ENCODE measurements at regions not wholly inside any gene's neighbourhood (a gene's known extent, or its start where the extent isn't known, plus 50 kb on each side); places are given as distances from the start of the nearest gene placed in this dataset.

- TF ChIP-seq, protein P1, sequence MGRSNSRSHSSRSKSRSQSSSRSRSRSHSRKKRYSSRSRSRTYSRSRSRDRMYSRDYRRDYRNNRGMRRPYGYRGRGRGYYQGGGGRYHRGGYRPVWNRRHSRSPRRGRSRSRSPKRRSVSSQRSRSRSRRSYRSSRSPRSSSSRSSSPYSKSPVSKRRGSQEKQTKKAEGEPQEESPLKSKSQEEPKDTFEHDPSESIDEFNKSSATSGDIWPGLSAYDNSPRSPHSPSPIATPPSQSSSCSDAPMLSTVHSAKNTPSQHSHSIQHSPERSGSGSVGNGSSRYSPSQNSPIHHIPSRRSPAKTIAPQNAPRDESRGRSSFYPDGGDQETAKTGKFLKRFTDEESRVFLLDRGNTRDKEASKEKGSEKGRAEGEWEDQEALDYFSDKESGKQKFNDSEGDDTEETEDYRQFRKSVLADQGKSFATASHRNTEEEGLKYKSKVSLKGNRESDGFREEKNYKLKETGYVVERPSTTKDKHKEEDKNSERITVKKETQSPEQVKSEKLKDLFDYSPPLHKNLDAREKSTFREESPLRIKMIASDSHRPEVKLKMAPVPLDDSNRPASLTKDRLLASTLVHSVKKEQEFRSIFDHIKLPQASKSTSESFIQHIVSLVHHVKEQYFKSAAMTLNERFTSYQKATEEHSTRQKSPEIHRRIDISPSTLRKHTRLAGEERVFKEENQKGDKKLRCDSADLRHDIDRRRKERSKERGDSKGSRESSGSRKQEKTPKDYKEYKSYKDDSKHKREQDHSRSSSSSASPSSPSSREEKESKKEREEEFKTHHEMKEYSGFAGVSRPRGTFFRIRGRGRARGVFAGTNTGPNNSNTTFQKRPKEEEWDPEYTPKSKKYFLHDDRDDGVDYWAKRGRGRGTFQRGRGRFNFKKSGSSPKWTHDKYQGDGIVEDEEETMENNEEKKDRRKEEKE (IDR thresholded peaks at IDR 0.05), result no peak
- TF ChIP-seq CREB1 (IDR thresholded peaks at IDR 0.05; ENCODE audit: low read depth), result no peak
- TF ChIP-seq TCF7 (IDR thresholded peaks at IDR 0.05; ENCODE audit: borderline replicate concordance), result no peak
- TF ChIP-seq MYB (IDR thresholded peaks at IDR 0.05; ENCODE audit: borderline replicate concordance, low read depth, low read length), result no peak
- no peak for TF ChIP-seq ZNF217 (IDR thresholded peaks at IDR 0.05)
These were observed 1303.4 kb downstream of the TECRL start (continued) for GRCh38 chr4:63105839-63106238.

DNA sequence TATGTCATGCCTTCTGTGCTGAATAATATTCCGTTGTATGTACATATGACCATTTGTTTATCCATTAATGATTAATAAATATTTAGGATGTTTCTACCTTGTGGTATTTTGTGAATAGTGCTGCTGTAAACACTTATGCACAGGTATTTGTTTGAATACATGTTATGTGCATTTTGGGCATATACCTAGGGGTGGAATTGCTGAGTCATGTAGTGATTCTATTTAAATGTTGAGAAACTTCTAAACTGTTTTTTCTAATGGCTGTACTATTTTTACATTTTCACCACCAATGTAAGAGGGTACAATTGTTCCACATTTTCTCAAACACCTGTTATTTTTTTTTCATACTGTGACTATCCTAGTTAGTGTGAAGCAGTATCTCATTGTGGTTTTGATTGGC, 1318.6 kb downstream of the TECRL start:
- no peaks in the 10 kb centered on the region for H3K9me3 ChIP-seq (replicated peaks; ENCODE audit: control insufficient read depth, insufficient read depth, low read length)
- no peak overlapping the region for H3K4me3 ChIP-seq
- H4K20me1 ChIP-seq (ENCODE audit: control insufficient read depth, insufficient read depth), result no peaks in the 10 kb centered on the region
- POLR2A ChIA-PET, result no interaction called here
- 6% methylated on average over 1 of the region's 1 CpG for WGBS (ENCODE audit: insufficient coverage, insufficient replicate concordance, low lambda C conversion rate, missing lambda C conversion rate)
- SMC1A ChIA-PET (ENCODE audit: uncharacterized antibody, unreplicated experiment), result no interaction called here
- H2AFZ ChIP-seq (ENCODE audit: control insufficient read depth, low read depth, low read length), result no peak overlapping the region
- no TSS peak for BruUV-seq (replicated peaks)
- H3K4me1 ChIP-seq (ENCODE audit: control insufficient read depth, insufficient read depth, low read length), result no peaks in the 10 kb centered on the region
- TF ChIP-seq NRF1 (conservative IDR thresholded peaks at IDR 0.05; ENCODE audit: low read depth, low read length) (no peak), ZNF217 (IDR thresholded peaks at IDR 0.05) (no peak), POU2F2 (IDR thresholded peaks at IDR 0.05; ENCODE audit: borderline replicate concordance, low read depth, low read length) (no peak), TBL1XR1 (IDR thresholded peaks at IDR 0.05; ENCODE audit: low read depth, low read length) (no peak), PRDM15 (CRISPR knock-in tag; IDR thresholded peaks at IDR 0.05) (no peak), FOS (IDR thresholded peaks at IDR 0.05; ENCODE audit: borderline replicate concordance, extremely low read depth, insufficient read length) (no peak), TARDBP (IDR thresholded peaks at IDR 0.05; ENCODE audit: borderline replicate concordance) (no peak), STAT1 (conservative IDR thresholded peaks at IDR 0.05) (no peak), CEBPB (IDR thresholded peaks at IDR 0.05; ENCODE audit: borderline replicate concordance in 1 of 2, low read depth in 2 of 2, low read length in 2 of 2) (no peak), POLR2A (IDR thresholded peaks at IDR 0.05; ENCODE audit: low read depth, low read length) (no peak), NFXL1 (IDR thresholded peaks at IDR 0.05; ENCODE audit: borderline replicate concordance) (no peak), YY1 (IDR thresholded peaks at IDR 0.05; ENCODE audit: low read depth, low read length) (no peak)
- TF ChIP-seq, protein P2, sequence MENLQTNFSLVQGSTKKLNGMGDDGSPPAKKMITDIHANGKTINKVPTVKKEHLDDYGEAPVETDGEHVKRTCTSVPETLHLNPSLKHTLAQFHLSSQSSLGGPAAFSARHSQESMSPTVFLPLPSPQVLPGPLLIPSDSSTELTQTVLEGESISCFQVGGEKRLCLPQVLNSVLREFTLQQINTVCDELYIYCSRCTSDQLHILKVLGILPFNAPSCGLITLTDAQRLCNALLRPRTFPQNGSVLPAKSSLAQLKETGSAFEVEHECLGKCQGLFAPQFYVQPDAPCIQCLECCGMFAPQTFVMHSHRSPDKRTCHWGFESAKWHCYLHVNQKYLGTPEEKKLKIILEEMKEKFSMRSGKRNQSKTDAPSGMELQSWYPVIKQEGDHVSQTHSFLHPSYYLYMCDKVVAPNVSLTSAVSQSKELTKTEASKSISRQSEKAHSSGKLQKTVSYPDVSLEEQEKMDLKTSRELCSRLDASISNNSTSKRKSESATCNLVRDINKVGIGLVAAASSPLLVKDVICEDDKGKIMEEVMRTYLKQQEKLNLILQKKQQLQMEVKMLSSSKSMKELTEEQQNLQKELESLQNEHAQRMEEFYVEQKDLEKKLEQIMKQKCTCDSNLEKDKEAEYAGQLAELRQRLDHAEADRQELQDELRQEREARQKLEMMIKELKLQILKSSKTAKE (IDR thresholded peaks at IDR 0.05; ENCODE audit: low read depth, poor library complexity, severe bottlenecking), result no peak
- intact Hi-C loops (cut with micrococcal nuclease; ENCODE audit: unreplicated experiment) (no loop called here), in situ Hi-C loops (cut with MboI) (no loop called here)
- H3K79me2 ChIP-seq (ENCODE audit: control insufficient read depth, insufficient read depth, low read length), result no peaks in the 10 kb centered on the region
- DNase-seq (ENCODE audit: low read depth, low spot score), result no peak
- H3K27me3 ChIP-seq (replicated peaks in 1 of 2; ENCODE audit: control insufficient read depth in 2 of 2, insufficient read depth in 2 of 2, low read length in 1 of 2), result no peaks in the 10 kb centered on the region
- H3K4me2 ChIP-seq (ENCODE audit: control insufficient read depth, insufficient read depth), result no peak overlapping the region
- no peak for ATAC-seq
- H3K9ac ChIP-seq (ENCODE audit: control insufficient read depth, insufficient read depth, low read length), result no peak overlapping the region
- no peak for FAIRE-seq
- CTCF ChIA-PET, result no interaction called here
- RAD21 ChIA-PET (ENCODE audit: unreplicated experiment), result no interaction called here
- H3K36me3 ChIP-seq (ENCODE audit: control insufficient read depth in 2 of 2, insufficient read depth in 2 of 2, low read length in 1 of 2), result no peaks in the 10 kb centered on the region
- no peak overlapping the region for H3K27ac ChIP-seq (ENCODE audit: control insufficient read depth, insufficient read depth)

Measured in GM12878 (cell line).